ENCODE measurements at regions not wholly inside any gene's neighbourhood (a gene's known extent, or its start where the extent isn't known, plus 50 kb on each side); places are given as distances from the start of the nearest gene placed in this dataset.
A peak's percentile ranks its signal among the peaks of the same experiment; 100 is the strongest.
"Not testable (repeated sequence)": the region's sequence is repeated elsewhere in the genome, so short reads cannot be mapped to it uniquely, and the experiment has no call there.

GRCh38 chrX:68978655-68979054 is 149.8 kb downstream of the EFNB1 start:
- Histone ChIP-seq H3K4me1 (ENCODE audit: control insufficient read depth in 2 of 3, insufficient read depth in 2 of 3, low read depth in 1 of 3, low read length in 3 of 3) (peaks cover 0 to 6% (median 0%) of the 10 kb centered on the region in 3 donors), H3K9me3 (ENCODE audit: control insufficient read depth in 2 of 3, insufficient read depth in 1 of 3, low read length in 3 of 3) (no peaks in the 10 kb centered on the region), H3K27me3 (ENCODE audit: control insufficient read depth, insufficient read depth, low read length) (no peaks in the 10 kb centered on the region), H3K9ac (ENCODE audit: low read length in 3 of 3) (no peak overlapping the region), H3K4me3 (ENCODE audit: low read length in 3 of 3) (no peak overlapping the region), H3K27ac (ENCODE audit: low read depth in 2 of 2, low read length in 2 of 2) (no peak overlapping the region), H3K36me3 (ENCODE audit: control insufficient read depth in 2 of 3, insufficient read depth in 3 of 3, low read length in 3 of 3) (no peaks in the 10 kb centered on the region)
- peak in 2 of 5 donors; percentile 22 to 56 for DNase-seq
- no peak for FAIRE-seq
- intact Hi-C loops (cut with DNase I), result no loop called here
- TF ChIP-seq CTCF (IDR thresholded peaks at IDR 0.05; ENCODE audit: borderline replicate concordance, extremely low read depth, insufficient read depth), result no peak

GRCh38 chrX:68978255-68978654 is 149.4 kb downstream of the EFNB1 start:
- H3K27ac ChIP-seq (ENCODE audit: low read depth in 2 of 2, low read length in 2 of 2), result no peak overlapping the region
- H3K9ac ChIP-seq (ENCODE audit: low read length in 3 of 3), result no peak overlapping the region
- FAIRE-seq, result no peak
- H3K9me3 ChIP-seq (ENCODE audit: control insufficient read depth in 2 of 3, insufficient read depth in 1 of 3, low read length in 3 of 3), result no peaks in the 10 kb centered on the region
- no peak for TF ChIP-seq CTCF (IDR thresholded peaks at IDR 0.05; ENCODE audit: borderline replicate concordance, extremely low read depth, insufficient read depth)
- intact Hi-C loops (cut with DNase I), result no loop called here
- no peaks in the 10 kb centered on the region for H3K36me3 ChIP-seq (ENCODE audit: control insufficient read depth in 2 of 3, insufficient read depth in 3 of 3, low read length in 3 of 3)
- no peaks in the 10 kb centered on the region for H3K27me3 ChIP-seq (ENCODE audit: control insufficient read depth, insufficient read depth, low read length)
- DNase-seq, result peak in 4 of 5 donors; percentile 72 to 90 (median 76)
- no peak overlapping the region for H3K4me3 ChIP-seq (ENCODE audit: low read length in 3 of 3)
- peaks cover 0 to 6% (median 0%) of the 10 kb centered on the region in 3 donors for H3K4me1 ChIP-seq (ENCODE audit: control insufficient read depth in 2 of 3, insufficient read depth in 2 of 3, low read depth in 1 of 3, low read length in 3 of 3)

- Histone ChIP-seq H3K9ac (ENCODE audit: low read length in 3 of 3) (no peak overlapping the region), H3K9me3 (ENCODE audit: control insufficient read depth in 2 of 3, insufficient read depth in 1 of 3, low read length in 3 of 3) (no peaks in the 10 kb centered on the region), H3K27ac (ENCODE audit: low read depth in 2 of 2, low read length in 2 of 2) (no peak overlapping the region), H3K4me1 (ENCODE audit: control insufficient read depth in 2 of 3, insufficient read depth in 2 of 3, low read depth in 1 of 3, low read length in 3 of 3) (no peaks in the 10 kb centered on the region), H3K4me3 (ENCODE audit: low read length in 3 of 3) (no peak overlapping the region), H3K36me3 (ENCODE audit: control insufficient read depth in 2 of 3, insufficient read depth in 3 of 3, low read length in 3 of 3) (no peaks in the 10 kb centered on the region), H3K27me3 (ENCODE audit: control insufficient read depth, insufficient read depth, low read length) (no peaks in the 10 kb centered on the region)
- no peak for TF ChIP-seq CTCF (IDR thresholded peaks at IDR 0.05; ENCODE audit: borderline replicate concordance, extremely low read depth, insufficient read depth)
- no peak for DNase-seq
- no peak for FAIRE-seq
- intact Hi-C loops (cut with DNase I), result no loop called here
Observed at GRCh38 chrX:68953331-68953730, 124.5 kb downstream of the EFNB1 start.

- H3K36me3 ChIP-seq (ENCODE audit: control insufficient read depth in 2 of 3, insufficient read depth in 3 of 3, low read length in 3 of 3); H3K27ac ChIP-seq (ENCODE audit: low read depth in 2 of 2, low read length in 2 of 2); H3K27me3 ChIP-seq (ENCODE audit: control insufficient read depth, insufficient read depth, low read length); H3K4me3 ChIP-seq (ENCODE audit: low read length in 3 of 3); H3K9me3 ChIP-seq (ENCODE audit: control insufficient read depth in 2 of 3, insufficient read depth in 1 of 3, low read length in 3 of 3); intact Hi-C loops (cut with DNase I); FAIRE-seq; H3K9ac ChIP-seq (ENCODE audit: low read length in 3 of 3); DNase-seq; H3K4me1 ChIP-seq (ENCODE audit: control insufficient read depth in 2 of 3, insufficient read depth in 2 of 3, low read depth in 1 of 3, low read length in 3 of 3): not testable (repeated sequence)
Observed at GRCh38 chrX:68951942-68952619, 123.3 kb downstream of the EFNB1 start.
